A673 (cell line): ENCODE measurements at regions not wholly inside any gene's neighbourhood (a gene's known extent, or its start where the extent isn't known, plus 50 kb on each side); places are given as distances from the start of the nearest gene placed in this dataset.

Source experiments
- BruUV-seq: library from RNA; stranded (reverse); fragments of 400-500 nt; replicated peaks from 2 replicates; lab custom pipeline; 2021; lab: Mats Ljungman, UMichigan
- CTCF ChIA-PET: fragments of 300-600 bp; sonication (Branson Sonifier 250); formaldehyde crosslinking; loops from one replicate; lab custom pipeline; 2022; ENCODE audit warnings: antibody characterized with exemption; lab: Charles Lee
- POLR2A ChIA-PET: fragments of 300-600 bp; sonication (Branson Sonifier 250); formaldehyde crosslinking; loops from one replicate; lab custom pipeline; 2022; ENCODE audit warnings: antibody characterized with exemption; ENCODE audit not compliant: low non-redundant PET; lab: Charles Lee
- DNase-seq: peaks from one replicate; pipeline ENCODE4 v3.0.0-alpha.2; 2015; ENCODE audit warnings: low spot score
- H3K27ac ChIP-seq: fragments of 200-600 bp; sonication (generic); 2 replicates; pipeline ENCODE4 v1.5.1; 2016; ENCODE audit warnings: mixed run types, low read depth, mild to moderate bottlenecking, mixed read lengths, antibody characterized with exemption, low read length; ENCODE audit not compliant: poor library complexity, severe bottlenecking
- H3K27me3 ChIP-seq: fragments of 200-600 bp; sonication (generic); replicated peaks from 2 replicates; pipeline ENCODE4 v1.6.1; 2017; ENCODE audit warnings: mixed run types, low read depth, mild to moderate bottlenecking, mixed read lengths, antibody characterized with exemption, low read length; ENCODE audit not compliant: insufficient read depth, poor library complexity
- H3K36me3 ChIP-seq: fragments of 200-600 bp; sonication (generic); 2 replicates; pipeline ENCODE4 v1.6.1; 2016; ENCODE audit warnings: mixed run types, mild to moderate bottlenecking, mixed read lengths, antibody characterized with exemption, low read length; ENCODE audit not compliant: insufficient read depth, poor library complexity, severe bottlenecking
- H3K4me1 ChIP-seq: fragments of 200-600 bp; sonication (generic); 2 replicates; pipeline ENCODE4 v1.6.1; 2017; ENCODE audit warnings: mixed run types, mild to moderate bottlenecking, mixed read lengths, antibody characterized with exemption, low read length; ENCODE audit not compliant: insufficient read depth, poor library complexity, severe bottlenecking
- H3K4me3 ChIP-seq: fragments of 200-600 bp; sonication (generic); 2 replicates; pipeline ENCODE4 v1.5.1; 2016; ENCODE audit warnings: low read depth, mixed run types, mild to moderate bottlenecking, mixed read lengths, low read length; ENCODE audit not compliant: poor library complexity, severe bottlenecking
- H3K9me3 ChIP-seq: fragments of 200-600 bp; sonication (generic); 2 replicates; pipeline ENCODE4 v1.6.1; 2016; ENCODE audit warnings: mixed run types, low read depth, mild to moderate bottlenecking, mixed read lengths, antibody characterized with exemption, low read length; ENCODE audit not compliant: poor library complexity, severe bottlenecking
- CTCF ChIP-seq: fragments of 300-800, 200-600 bp; sonication (generic); conservative IDR thresholded peaks from 2 replicates; pipeline ENCODE4 v1.5.1; 2017; ENCODE audit warnings: low read depth, mild to moderate bottlenecking, antibody characterized with exemption, low read length, moderate library complexity, mixed read lengths
- EZH2 ChIP-seq: fragments of 200-600 bp; sonication (generic); IDR thresholded peaks from 2 replicates; pipeline ENCODE4 v1.6.1; 2017; ENCODE audit warnings: borderline replicate concordance, low read depth, mild to moderate bottlenecking, mixed read lengths, antibody characterized with exemption, low read length; ENCODE audit not compliant: poor library complexity, severe bottlenecking
- intact Hi-C: fragments of 100-400 bp; cut with micrococcal nuclease; formaldehyde crosslinking; loops from one replicate; pipeline ENCODE4 v1.10.0; 2022; ENCODE audit not compliant: unreplicated experiment

- BruUV-seq: no TSS peak
- POLR2A ChIA-PET: no interaction called here
Measured at GRCh38 chr2:17086990-17087389, 421.4 kb upstream of the CYRIA start.

GRCh38 chr2:17085546-17086202 lies 420.0 kb upstream of the CYRIA start:
- Histone ChIP-seq H3K9me3 (no peaks in the 10 kb centered on the region), H3K27ac (no peak overlapping the region), H3K4me3 (no peak overlapping the region), H3K27me3 (no peaks in the 10 kb centered on the region), H3K4me1 (no peaks in the 10 kb centered on the region), H3K36me3 (no peaks in the 10 kb centered on the region)
- ChIA-PET CTCF (no interaction called here), POLR2A (no interaction called here)
- no TSS peak for BruUV-seq
- TF ChIP-seq EZH2 (no peak), CTCF (no peak)
- intact Hi-C loops: no loop called here
- DNase-seq: no peak

More at GRCh38 chr2:17086990-17087389, 421.4 kb upstream of the CYRIA start:
- intact Hi-C loops: no loop called here
- TF ChIP-seq CTCF (no peak), EZH2 (no peak)
- no peaks in the 10 kb centered on the region for H3K36me3 ChIP-seq
- no peaks in the 10 kb centered on the region for H3K4me1 ChIP-seq
- CTCF ChIA-PET: no interaction called here
- H3K9me3 ChIP-seq: no peaks in the 10 kb centered on the region
- H3K27ac ChIP-seq: no peak overlapping the region
- no peaks in the 10 kb centered on the region for H3K27me3 ChIP-seq
- no peak overlapping the region for H3K4me3 ChIP-seq
- no peak for DNase-seq

GRCh38 chr2:17084877-17085276 lies 419.2 kb upstream of the CYRIA start:
- intact Hi-C loops: no loop called here
- no peaks in the 10 kb centered on the region for H3K27me3 ChIP-seq
- H3K36me3 ChIP-seq: no peaks in the 10 kb centered on the region
- no TSS peak for BruUV-seq
- no peak for DNase-seq
- H3K4me1 ChIP-seq: no peaks in the 10 kb centered on the region
- H3K4me3 ChIP-seq: no peak overlapping the region
- ChIA-PET POLR2A (no interaction called here), CTCF (no interaction called here)
- H3K27ac ChIP-seq: no peak overlapping the region
- H3K9me3 ChIP-seq: no peaks in the 10 kb centered on the region
- TF ChIP-seq EZH2: no peak
- no peak for TF ChIP-seq CTCF
